Stimulated activated CD8-positive, alpha-beta memory T cell treated with anti-CD3 and anti-CD28 coated beads, Interleukin-12 subunit alpha, Interleukin-12 subunit beta, amount 100 ng/mL, for 4 hours (primary cell): ENCODE measurements at regions not wholly inside any gene's neighbourhood (a gene's known extent, or its start where the extent isn't known, plus 50 kb on each side); places are given as distances from the start of the nearest gene placed in this dataset.
"Not testable (repeated sequence)": the region's sequence is repeated elsewhere in the genome, so short reads cannot be mapped to it uniquely, and the experiment has no call there.

Experiments
- DNase-seq: peaks from one replicate; pipeline ENCODE4 v3.0.0-alpha.2; 2020; ENCODE audit warnings: low read depth

- no peak for DNase-seq
Measured at GRCh38 chr5:56686337-56687195, 128.8 kb upstream of the MAP3K1 start.

GRCh38 chr5:56685503-56686217 lies 129.7 kb upstream of the MAP3K1 start:
- no peak for DNase-seq

GRCh38 chr5:56684159-56684558 lies 131.2 kb upstream of the MAP3K1 start:
- no peak for DNase-seq

- no peak for DNase-seq
Measured at GRCh38 chr5:56683733-56684132, 131.6 kb upstream of the MAP3K1 start.

- no peak for DNase-seq
Measured at GRCh38 chr5:56683281-56683680, 132.1 kb upstream of the MAP3K1 start.

- DNase-seq: no peak
Measured at GRCh38 chr5:56681346-56681745, 134.0 kb upstream of the MAP3K1 start.

GRCh38 chr5:56680731-56681130 lies 134.6 kb upstream of the MAP3K1 start:
- no peak for DNase-seq

- DNase-seq: no peak
Measured at GRCh38 chr5:56677690-56678305, 137.6 kb upstream of the MAP3K1 start.

- DNase-seq: no peak
Measured at GRCh38 chr5:56676091-56676768, 139.1 kb upstream of the MAP3K1 start.

GRCh38 chr5:56674441-56674840 lies 140.9 kb upstream of the MAP3K1 start:
- no peak for DNase-seq

- no peak for DNase-seq
Measured at GRCh38 chr5:56673171-56673570, 142.2 kb upstream of the MAP3K1 start.

GRCh38 chr5:56671571-56671970 lies 143.8 kb upstream of the MAP3K1 start:
- no peak for DNase-seq

- DNase-seq: no peak
Measured at GRCh38 chr5:56670916-56671315, 144.4 kb upstream of the MAP3K1 start.

- DNase-seq: no peak
Measured at GRCh38 chr5:56669534-56670483, 145.5 kb upstream of the MAP3K1 start.

GRCh38 chr5:56668996-56669395 lies 146.4 kb upstream of the MAP3K1 start:
- DNase-seq: no peak

GRCh38 chr5:56667692-56668091 lies 147.7 kb upstream of the MAP3K1 start:
- DNase-seq: no peak

- no peak for DNase-seq
Measured at GRCh38 chr5:56666901-56667300, 148.4 kb upstream of the MAP3K1 start.

GRCh38 chr5:56665117-56665516 lies 150.2 kb upstream of the MAP3K1 start:
- not testable (repeated sequence) for DNase-seq

GRCh38 chr5:56664025-56664424 lies 151.3 kb upstream of the MAP3K1 start:
- DNase-seq: no peak

- DNase-seq: no peak
Measured at GRCh38 chr5:56663523-56663922, 151.8 kb upstream of the MAP3K1 start.

- no peak for DNase-seq
Measured at GRCh38 chr5:56662893-56663292, 152.5 kb upstream of the MAP3K1 start.
